ENCODE measurements at regions not wholly inside any gene's neighbourhood (a gene's known extent, or its start where the extent isn't known, plus 50 kb on each side); places are given as distances from the start of the nearest gene placed in this dataset.

DNA sequence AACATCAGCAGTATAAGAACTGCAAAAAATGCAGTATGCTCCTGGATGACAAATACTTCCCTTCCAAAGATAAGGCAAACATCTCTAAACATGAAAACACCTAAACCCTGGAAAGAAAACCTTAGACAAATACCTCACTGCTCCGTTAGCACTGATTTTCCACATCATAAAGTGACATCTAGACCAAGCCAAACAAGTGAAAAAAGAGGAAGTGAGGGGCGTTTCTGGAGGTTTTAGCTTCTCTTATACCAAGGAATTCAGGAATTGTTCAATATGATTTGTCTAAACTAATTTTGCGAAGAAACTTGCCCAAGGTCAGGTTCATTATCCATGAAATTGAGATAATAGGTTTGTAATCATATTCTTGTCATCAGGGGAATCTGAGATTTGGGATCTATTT lies 279.7 kb downstream of the ADRA2A start:
- DNase-seq: no peak

DNA sequence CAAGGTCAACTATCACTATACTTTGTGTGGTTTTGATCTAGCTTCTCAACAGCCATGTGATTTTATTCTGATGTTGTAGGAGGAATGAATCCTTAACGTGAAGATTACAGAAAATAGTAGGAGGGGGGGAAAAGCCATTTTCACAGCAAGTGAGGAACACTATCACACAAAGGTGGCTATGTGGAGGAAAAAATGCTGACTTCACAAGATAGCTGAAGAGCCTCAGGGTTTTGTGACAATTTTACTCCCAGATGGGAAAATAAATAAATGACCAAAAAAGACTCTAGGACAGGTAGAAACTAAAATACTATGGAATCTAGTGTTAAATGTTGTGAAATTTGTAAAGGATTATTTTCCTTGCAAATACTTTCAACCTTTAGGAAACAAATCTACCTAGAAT lies 281.0 kb downstream of the ADRA2A start:
- no peak for DNase-seq

DNA sequence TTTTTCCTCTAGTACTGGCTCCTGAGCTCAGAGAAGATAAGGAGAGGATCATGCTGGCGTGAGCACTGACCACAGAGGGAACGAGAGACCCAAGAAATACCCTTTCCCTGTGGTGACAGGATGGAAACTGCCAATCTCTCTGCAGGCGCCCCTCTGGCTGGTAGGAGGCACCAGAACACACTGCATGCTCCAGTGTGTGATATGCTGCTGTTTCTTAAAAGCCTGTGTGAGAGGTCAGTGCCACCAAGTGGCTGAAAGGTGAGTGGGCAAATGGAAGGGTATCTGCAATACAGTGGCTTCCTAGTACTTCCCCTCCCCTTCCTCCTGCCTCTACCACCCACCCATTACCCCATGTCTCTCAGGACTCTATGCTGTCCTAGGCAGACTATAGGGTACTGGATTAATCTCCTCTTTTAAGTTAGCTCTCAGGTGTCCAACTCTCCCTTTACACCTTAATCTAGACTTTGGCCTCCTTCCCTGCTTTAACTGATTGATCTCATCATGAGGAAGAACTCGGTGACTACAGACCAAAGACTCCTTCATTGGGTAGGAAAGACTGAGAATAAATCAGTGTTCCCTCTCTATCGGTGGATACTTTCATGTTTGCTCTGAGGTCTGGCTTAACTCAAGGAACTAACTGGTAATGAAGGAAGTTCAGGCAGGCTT lies 283.6 kb downstream of the ADRA2A start:
- peak; percentile 8 for DNase-seq

DNA sequence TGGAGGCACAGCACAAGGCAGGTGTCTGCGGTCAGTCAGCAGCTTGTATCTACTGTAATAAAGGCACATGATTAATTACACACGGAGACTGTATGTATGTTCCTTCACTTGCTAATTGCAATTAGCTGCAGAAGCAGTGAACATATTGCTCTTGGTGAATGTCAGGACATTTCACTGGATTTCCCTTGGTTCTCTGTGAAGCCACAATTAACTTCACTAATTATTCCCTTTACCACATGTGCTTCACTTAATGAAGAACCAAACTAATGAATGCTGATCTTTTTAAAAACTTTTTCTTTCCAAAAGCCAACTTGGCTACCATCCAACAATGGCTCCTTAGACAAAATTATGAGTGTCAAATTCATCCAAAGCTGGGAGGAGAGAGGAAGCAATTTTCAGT lies 290.7 kb downstream of the ADRA2A start:
- no peak for DNase-seq

DNA sequence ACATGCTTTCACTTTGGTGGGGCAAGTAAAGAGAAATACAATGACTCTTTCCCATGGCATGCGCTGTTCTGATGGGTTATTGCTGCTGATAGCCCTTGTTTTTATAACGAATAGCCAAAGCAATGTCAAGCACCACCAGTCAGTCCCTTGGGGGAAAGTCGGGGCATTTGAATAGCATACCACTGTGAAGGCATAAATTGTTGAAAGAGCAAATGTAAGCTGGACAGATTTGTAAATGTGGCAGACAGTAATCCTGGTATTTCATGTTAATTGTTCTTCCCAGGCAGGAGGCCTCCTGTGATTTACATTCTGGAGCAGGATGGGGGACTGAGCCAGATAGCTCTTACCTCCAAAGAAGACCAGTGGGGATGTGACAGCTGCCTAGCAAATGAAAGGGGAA lies 293.3 kb downstream of the ADRA2A start:
- DNase-seq: no peak

DNA sequence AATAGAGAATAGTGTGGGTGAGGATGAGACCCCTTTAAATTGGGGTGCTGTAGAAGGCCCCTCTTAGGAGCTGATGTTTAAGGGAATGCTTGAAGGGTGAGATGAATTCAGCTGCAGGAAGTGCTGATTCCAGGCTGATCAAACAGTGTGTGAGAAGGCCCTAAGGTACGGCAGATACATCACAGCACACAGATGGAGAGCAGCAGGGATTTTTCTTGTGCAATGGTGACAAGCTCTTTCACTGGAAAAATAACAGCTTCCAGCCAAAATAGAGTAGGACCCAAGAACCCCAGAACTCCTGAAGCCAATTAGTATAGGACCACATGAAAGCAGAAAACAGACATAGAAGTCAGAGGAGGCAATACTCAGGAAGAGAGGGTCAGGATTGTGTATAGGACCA lies 296.9 kb downstream of the ADRA2A start:
- no peak for DNase-seq

DNA sequence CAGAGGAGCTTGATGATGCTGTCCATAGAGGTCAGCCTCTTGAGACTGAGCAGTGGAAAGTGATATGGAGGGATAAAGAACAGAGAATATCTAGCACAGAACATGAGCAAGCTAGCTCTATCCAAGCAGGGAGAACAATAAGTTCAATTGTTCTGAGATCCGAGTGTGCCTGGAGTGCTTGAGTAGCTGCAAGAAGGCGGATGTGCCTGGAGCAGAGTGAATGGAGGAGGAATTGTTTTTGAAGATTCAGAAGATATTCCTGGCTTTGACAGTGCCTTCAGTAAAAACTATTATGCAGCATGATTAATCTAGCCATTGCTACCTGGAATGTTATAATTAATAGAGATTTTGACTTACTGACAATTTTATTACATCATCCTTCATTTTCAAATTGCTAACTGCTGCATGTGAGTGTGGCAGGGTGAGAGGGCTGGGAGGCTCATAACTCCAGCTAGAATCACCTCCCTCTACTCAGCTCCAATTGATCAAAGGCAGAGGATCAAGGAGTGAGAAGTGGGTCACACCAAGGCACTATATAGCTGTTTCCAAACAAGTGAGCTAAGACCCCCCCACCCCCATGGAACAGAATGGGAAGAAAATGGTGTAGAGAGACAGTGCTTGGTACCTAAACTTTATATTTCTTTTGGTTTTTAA lies 302.8 kb downstream of the ADRA2A start:
- no peak for DNase-seq

DNA sequence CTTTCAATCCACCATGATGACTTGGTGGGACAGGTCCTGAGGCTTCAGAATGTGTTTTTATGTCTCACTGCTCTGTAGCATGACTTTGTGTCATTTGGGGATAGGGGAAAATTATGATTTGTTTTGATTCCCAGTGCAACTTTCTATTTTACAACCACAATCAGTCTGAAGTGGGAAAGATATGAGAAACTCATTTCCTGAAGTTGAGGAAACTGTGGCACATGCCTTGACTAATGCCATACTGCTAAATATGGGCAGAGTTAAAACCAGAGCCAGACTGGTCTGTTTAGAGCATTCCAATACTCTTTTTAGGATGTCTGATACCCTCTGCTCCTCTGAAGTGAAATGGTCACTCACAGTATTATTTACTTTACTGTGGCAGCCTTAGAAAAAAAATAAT lies 307.7 kb downstream of the ADRA2A start:
- DNase-seq: no peak

DNA sequence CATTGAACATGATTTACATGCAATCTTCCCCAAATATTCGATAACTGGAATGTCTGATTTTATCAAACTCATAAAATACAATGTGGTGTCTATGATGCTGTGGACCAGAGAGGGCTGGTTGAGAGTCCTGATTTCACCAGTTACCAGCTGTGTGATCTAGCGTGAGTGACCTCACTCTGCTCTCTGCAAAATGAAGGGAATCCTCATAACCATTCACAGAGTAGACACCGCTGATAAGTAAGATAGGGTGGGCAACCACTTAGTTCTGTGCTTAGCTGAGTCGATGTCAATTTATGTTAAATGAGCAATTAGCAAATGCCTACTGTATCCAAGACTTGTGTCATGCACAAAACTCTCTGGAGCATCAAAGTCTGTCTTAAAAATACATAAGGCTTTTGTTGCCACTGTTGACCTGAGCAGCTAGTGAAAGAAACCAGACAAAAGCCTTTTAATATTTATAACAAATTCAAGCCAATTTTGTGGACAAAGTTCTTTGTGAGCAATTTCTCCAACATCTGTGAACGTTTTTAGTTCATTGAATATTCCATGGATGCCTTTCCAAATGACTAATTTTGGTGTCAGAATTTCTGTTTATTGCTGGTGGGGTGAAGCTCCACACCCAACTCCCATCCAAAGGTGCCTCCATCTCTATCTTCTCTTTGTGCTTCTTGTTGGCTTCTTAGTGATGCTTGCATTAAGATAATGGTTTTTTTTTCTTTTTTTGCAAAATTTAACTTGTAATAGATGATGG lies 314.2 kb downstream of the ADRA2A start:
- no peak for DNase-seq

DNA sequence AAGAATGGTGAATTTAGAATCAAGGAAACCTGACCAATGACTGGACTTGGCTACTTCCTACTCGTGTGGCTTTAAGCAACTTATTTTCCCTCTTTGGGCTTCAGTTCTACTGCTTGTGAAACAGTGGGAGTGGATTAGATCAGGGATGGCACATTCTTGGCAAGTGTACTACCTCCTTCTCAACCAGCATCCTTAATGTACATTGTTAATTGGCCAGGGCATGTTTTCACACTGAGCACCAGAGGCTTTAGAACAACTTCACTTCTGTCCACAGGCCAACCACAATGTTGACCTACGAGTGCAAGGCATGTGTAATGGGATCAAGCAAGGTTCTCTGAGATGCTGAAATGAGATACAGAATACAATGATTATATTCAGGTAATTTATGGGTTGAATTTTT lies 315.3 kb downstream of the ADRA2A start:
- no peak for DNase-seq

DNA sequence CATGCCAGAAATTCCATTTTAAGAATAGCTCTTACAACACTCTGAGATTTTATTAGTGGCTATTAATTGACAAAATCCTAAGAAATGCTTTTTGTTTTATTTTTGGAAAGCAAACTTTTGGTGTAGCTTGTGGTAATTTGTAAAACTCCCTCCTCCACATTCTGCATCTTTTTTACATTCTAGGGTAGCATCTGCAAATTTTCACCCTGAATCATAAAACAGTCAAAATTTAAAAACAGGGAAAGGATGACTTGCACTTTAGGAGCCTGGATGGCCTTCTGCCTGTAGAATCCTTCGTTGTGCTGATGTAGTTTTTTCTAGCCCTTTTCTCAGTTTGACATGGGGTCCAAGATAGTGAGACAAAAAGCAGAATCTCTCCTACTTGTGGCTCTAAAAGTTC lies 316.1 kb downstream of the ADRA2A start:
- DNase-seq: no peak

DNA sequence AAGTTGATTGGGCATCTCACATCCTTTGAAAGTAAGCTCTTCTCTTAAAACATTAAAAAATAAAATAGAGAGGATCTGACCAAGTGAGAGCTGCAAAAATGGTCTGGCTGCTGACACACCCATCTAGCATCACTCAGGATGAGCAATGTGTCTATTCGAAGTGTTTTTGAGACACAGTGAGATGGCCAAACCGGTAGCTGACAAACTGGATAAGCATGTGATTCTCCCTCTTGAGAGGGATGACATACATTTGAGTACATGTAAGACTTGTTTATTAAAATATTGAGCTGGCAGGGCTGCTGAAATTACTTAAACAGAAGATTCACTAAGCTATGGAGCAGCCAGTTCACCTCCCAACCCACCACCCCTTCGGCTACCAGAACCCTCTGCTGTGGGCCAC lies 333.9 kb downstream of the ADRA2A start:
- no peak for DNase-seq

DNA sequence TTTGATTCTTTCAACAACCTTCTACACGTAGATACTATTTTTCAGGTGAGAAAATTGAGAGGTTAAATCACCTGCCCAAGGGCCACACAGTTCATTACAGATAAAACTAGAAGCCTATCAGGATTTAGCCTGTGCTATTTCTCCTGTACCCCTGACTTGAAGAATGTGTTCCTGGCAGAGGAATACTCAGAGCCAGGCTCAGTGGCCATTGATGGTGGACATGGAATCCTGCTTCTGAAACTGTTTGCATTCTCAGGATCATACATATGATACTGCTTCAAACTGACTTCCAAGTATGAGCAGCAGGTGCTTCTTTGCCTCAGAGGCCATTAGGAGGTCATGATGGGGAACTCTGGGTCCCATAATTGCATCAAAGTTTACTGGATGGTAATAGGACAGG lies 348.6 kb downstream of the ADRA2A start:
- DNase-seq: no peak

DNA sequence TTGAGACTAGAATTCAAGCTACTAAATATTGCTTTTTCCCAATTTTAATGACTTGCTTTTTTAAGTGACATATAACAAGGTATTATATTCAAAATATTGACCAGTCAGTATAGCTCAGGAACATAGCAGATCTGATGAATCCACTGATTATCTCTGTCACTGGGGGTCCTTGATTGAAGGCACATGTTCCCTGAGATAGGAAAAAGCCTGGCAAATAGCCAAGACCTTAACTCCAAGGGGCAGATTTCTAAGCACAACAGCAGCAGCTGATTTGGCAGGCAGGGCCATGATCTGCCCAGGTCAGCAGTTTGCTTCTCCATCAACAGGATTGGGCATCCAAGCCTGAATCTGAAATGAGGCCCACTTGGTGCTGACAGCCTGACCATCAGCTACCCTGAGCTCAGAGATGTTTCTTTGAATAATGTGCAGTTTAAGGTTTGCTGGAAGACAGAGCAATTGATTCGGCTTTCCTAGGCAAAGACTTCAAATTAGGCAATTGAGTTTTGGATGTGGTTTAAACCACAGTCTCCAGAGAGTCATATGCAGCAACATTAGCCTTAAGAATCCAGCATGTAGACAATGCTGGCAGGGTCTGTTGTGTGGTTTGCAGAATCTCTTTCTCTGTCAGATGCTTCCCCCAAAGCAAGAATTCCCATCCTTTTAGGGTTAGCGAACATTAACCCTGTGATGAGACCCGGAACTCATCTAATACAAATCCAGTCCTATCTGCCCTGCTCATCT lies 352.6 kb downstream of the ADRA2A start:
- no peak for DNase-seq

DNA sequence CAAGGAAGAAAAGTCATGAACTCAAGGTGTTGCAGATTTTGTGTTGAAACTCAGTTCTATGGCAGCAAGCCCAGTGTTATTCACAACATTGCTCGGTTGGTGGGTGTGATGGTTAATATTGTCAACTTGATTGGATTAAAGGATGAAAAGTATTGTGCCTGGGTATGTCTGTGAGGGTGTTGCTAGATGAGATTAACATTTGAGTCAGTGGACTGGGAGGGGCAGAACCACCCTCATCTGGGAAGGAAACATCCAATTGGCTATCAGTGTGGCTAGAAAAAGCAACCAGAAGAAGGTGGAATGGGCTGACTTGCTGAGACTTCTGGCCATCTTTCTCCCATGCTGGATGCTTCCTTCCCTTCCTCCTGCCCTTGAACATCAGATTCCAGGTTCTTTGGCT lies 353.2 kb downstream of the ADRA2A start:
- no peak for DNase-seq

DNA sequence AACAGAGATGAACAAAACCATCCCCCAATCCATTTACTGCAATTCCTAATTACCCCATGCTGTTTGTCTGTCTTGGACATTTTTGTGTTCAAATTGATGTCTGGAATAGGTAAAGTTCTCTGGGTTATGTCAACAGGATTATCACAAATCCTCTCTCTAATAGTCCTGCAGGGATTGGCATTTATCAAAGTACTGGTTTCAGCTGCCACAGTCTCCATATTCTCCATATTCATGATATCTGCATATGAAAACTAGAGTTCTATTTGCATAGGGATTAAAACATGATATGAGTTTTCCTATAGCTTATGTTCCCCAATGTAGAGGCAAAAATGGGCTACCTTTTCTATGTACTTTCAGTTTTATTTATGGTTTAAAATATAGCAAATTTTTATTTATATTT lies 355.8 kb downstream of the ADRA2A start:
- no peak for DNase-seq

DNA sequence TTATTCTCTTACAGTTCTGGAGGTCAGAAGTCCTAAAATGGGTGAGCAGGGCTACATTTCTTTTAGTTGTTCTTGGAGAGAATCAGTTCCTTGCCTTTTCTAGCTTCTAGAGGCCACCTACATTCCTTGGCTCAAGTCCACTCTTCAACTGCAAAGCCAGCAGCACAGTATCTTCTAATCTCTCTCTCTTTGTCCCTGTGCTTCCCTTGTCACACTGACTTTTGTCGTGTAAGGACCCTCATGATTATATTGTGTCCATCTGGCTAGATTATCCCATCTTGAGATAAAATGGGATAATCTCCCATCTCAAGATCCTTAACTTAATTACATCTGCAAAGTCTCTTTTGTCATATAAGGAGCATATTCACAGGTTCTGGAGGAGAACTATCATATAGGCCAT lies 359.0 kb downstream of the ADRA2A start:
- DNase-seq: no peak

DNA sequence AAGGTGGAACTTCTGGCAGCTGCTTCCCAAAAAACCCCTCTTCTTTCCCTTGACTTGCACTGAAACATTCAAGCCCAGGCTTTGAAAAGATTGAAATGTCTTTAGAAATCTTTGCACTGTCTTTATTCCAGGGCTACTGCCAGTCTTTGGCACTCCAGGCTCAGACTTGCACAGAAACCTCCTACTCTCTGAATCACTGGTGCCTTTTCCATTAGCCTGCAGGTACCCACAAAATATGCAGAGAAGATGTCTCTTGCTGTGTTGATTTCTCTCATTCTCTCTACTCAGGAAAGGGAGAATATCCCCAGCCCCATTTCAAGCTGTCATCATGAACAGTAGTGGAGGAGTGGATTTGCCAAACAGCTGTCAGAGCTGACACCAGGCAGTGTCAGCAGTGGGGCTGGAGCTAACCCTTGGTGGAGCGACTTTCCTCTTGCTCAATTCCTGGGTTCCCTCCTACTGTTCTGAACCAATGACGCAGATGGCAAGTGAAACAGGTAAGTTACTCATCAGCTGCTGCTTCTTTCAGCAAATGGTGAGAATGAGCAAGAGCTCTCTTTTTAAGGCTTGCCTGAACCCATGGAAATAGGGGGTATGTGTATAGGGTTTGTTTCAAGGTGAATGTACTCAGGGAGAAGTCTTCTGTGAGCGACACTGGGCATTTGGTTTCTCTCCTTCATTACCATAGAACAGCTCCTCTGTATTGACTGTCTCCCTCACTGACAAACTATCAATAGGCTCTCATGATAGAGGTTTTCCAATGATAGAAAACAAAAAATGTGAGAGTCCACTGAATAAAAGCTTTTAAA lies 362.4 kb downstream of the ADRA2A start:
- no peak for DNase-seq

DNA sequence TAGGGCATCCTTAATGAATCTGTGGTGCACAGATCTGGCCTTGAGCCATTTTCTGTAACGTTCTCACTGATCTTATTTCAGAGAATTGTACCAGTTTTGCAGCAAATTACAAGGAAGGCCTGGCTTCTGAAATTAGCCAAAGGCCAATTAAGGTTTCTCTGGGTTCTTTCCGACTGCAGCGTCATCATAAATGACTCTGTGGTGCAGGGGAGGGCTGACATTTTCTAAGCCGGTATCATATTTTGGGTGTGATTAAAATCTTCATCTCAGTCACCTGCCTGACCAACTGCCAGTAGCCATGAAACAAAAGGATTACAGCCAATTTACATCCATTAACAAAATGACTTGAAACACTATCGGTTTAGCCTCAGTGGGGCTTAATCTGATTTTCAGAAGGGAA lies 363.7 kb downstream of the ADRA2A start:
- DNase-seq: peak; percentile 42

DNA sequence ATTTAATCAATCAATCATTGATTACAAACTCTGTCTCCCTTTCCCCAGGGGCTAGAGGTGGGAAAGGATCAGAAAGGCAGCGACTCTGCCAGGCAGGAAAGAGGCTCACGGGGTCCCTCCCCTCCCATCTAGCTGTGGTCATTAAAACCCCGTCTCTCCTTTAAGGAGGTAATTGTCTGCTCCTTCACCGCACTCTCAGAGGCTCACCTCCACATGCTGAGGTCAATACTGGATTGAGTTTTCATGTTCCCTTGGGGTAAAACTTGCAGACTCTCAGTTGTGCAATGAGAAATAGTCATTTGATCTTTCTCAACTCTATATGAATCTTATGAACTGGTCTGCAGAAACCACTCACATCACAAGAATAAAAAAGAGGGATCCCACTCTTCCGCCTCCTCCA lies 368.8 kb downstream of the ADRA2A start:
- no peak for DNase-seq

DNA sequence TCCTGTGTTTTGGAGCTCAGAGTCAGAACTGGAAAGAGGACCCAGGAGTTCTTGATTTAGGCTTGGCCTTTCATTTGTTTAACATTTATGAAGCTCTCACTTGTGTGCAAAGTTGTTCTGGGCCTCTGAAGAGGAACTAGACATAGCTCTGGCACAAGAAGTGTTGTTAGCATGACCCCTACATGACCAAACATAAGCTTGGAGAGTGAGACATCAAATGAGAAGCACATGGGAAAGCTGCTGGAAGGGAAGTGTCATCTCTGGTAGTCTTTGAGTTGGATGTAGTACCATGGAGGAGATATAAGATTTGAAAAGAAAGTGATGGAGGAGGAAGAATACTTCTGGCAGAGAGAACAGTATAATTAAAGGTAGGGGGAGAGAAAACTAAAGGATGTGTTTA lies 370.1 kb downstream of the ADRA2A start:
- DNase-seq: no peak

DNA sequence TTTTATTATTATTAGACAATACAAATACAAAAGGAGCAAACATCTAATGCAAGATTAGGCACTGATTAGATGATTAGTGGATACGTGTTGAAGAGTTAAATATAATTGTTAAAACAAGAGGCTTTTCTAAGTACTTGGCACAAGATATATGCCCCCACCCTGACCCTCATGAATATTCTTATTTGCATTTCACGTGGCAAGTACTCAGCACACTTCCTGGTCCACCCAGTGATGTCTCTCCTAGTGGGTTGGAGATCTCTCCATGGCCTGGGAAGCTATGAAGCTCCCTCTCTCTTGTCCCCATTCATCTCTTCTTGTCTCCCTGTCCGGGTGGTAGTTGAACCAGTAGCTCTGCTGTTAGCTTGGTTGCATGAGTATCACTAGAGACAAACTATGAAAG lies 375.3 kb downstream of the ADRA2A start:
- no peak for DNase-seq

Measured in NCI-H1436 treated with DMSO at 0.1 percent for 48 hours (cell line).